Liver (tissue), 8 donors: ENCODE measurements at regions not wholly inside any gene's neighbourhood (a gene's known extent, or its start where the extent isn't known, plus 50 kb on each side); places are given as distances from the start of the nearest gene placed in this dataset.

Experiments used
- DNase-seq: peaks from one replicate; pipeline ENCODE4 v3.0.0-alpha.2; 2017; ENCODE audit warnings: low spot score
- H3K27ac ChIP-seq, 2 donors: one replicate each; pipeline ENCODE4 v1.7.0; 2013; ENCODE audit warnings: inconsistent platforms in 2 of 2, low read length in 2 of 2, control low read depth in 1 of 2, low read depth in 1 of 2, mild to moderate bottlenecking in 1 of 2
- H3K27me3 ChIP-seq, 4 donors: one replicate each; pipeline versions ENCODE4 v1.6.1 to v1.7.0; 2013; ENCODE audit warnings: low read length in 3 of 4, inconsistent platforms in 1 of 4, mild to moderate bottlenecking in 1 of 4, moderate library complexity in 1 of 4; ENCODE audit not compliant: control insufficient read depth in 4 of 4, insufficient read depth in 4 of 4
- H3K36me3 ChIP-seq, 4 donors: one replicate each; pipeline versions ENCODE4 v1.6.1 to v1.7.0; 2013; ENCODE audit warnings: low read length in 3 of 4, mild to moderate bottlenecking in 3 of 4, low read depth in 1 of 4, moderate library complexity in 1 of 4; ENCODE audit not compliant: control insufficient read depth in 4 of 4, insufficient read depth in 3 of 4
- H3K4me1 ChIP-seq, 4 donors: one replicate each; pipeline versions ENCODE4 v1.6.1 to v1.7.0; 2013; ENCODE audit warnings: low read length in 3 of 4, mild to moderate bottlenecking in 3 of 4, moderate library complexity in 1 of 4; ENCODE audit not compliant: control insufficient read depth in 4 of 4, insufficient read depth in 4 of 4
- H3K4me3 ChIP-seq, 3 donors: one replicate each; pipeline versions ENCODE4 v1.6.1 to v1.7.0; 2013; ENCODE audit warnings: low read length in 3 of 3, control low read depth in 1 of 3, low read depth in 1 of 3, mild to moderate bottlenecking in 1 of 3
- H3K9ac ChIP-seq, 2 donors: one replicate each; pipeline ENCODE4 v1.7.0; 2013; ENCODE audit warnings: low read length in 2 of 2, mild to moderate bottlenecking in 2 of 2, moderate library complexity in 2 of 2, control low read depth in 1 of 2, low read depth in 1 of 2
- H3K9me3 ChIP-seq, 4 donors: one replicate each; pipeline versions ENCODE4 v1.6.1 to v1.7.0; 2013; ENCODE audit warnings: low read length in 3 of 4; ENCODE audit not compliant: control insufficient read depth in 4 of 4
- ATF3 ChIP-seq: IDR thresholded peaks from 2 replicates; pipeline ENCODE4 v1.6.1; 2016; ENCODE audit warnings: antibody characterized with exemption
- CTCF ChIP-seq: fragments of 150-350 bp; IDR thresholded peaks from 2 replicates; pipeline ENCODE4 v1.5.1; 2017; ENCODE audit warnings: improper control_type of control experiment, low read depth, low read length; ENCODE audit not compliant: missing input control
- EGR1 ChIP-seq, 2 donors: IDR thresholded peaks; 2 replicates each; pipeline ENCODE4 v1.6.1; 2016 to 2018; ENCODE audit warnings: antibody characterized with exemption in 2 of 2, low read depth in 2 of 2
- FOXA1 ChIP-seq: IDR thresholded peaks from 2 replicates; pipeline ENCODE4 v1.6.1; 2016; ENCODE audit warnings: antibody characterized with exemption
- FOXA2 ChIP-seq: IDR thresholded peaks from 2 replicates; pipeline ENCODE4 v1.6.1; 2016; ENCODE audit warnings: antibody characterized with exemption
- GABPA ChIP-seq, 2 donors: IDR thresholded peaks in 1 of 2; conservative IDR thresholded peaks in 1 of 2; 2 replicates each; pipeline ENCODE4 v1.6.1; 2016; ENCODE audit warnings: antibody characterized with exemption in 2 of 2, mild to moderate bottlenecking in 1 of 2, moderate library complexity in 1 of 2
- HNF4A ChIP-seq, 2 donors: conservative IDR thresholded peaks; 2 replicates each; pipeline ENCODE4 v1.6.1; 2016; ENCODE audit warnings: antibody characterized with exemption in 2 of 2, mild to moderate bottlenecking in 2 of 2
- HNF4G ChIP-seq: IDR thresholded peaks from 2 replicates; pipeline ENCODE4 v1.6.1; 2016; ENCODE audit warnings: antibody characterized with exemption
- JUND ChIP-seq, 2 donors: IDR thresholded peaks; 2 replicates each; pipeline ENCODE4 v1.6.1; 2016; ENCODE audit warnings: antibody characterized with exemption in 2 of 2
- MAX ChIP-seq: IDR thresholded peaks from 2 replicates; pipeline ENCODE4 v1.6.1; 2016; ENCODE audit warnings: antibody characterized with exemption
- NR2F2 ChIP-seq: IDR thresholded peaks from 2 replicates; pipeline ENCODE4 v1.6.1; 2016; ENCODE audit warnings: antibody characterized with exemption
- RAD21 ChIP-seq, 2 donors: IDR thresholded peaks; 2 replicates each; pipeline ENCODE4 v1.6.1; 2016; ENCODE audit warnings: antibody characterized with exemption in 2 of 2, mild to moderate bottlenecking in 2 of 2
- REST ChIP-seq: IDR thresholded peaks from 2 replicates; pipeline ENCODE4 v1.6.1; 2016; ENCODE audit warnings: antibody characterized with exemption, mild to moderate bottlenecking
- RXRA ChIP-seq, 2 donors: IDR thresholded peaks; 2 replicates each; pipeline ENCODE4 v1.6.1; 2017 to 2018; ENCODE audit warnings: antibody characterized with exemption in 2 of 2, mild to moderate bottlenecking in 1 of 2
- SP1 ChIP-seq: IDR thresholded peaks from 2 replicates; pipeline ENCODE4 v1.6.1; 2018; ENCODE audit warnings: antibody characterized with exemption, mild to moderate bottlenecking
- TAF1 ChIP-seq: conservative IDR thresholded peaks from 2 replicates; pipeline ENCODE4 v1.6.1; 2016; ENCODE audit warnings: antibody characterized with exemption, mild to moderate bottlenecking
- YY1 ChIP-seq: IDR thresholded peaks from 2 replicates; pipeline ENCODE4 v1.6.1; 2016; ENCODE audit warnings: antibody characterized with exemption, mild to moderate bottlenecking
- ZBTB33 ChIP-seq: IDR thresholded peaks from 2 replicates; pipeline ENCODE4 v1.6.1; 2016; ENCODE audit warnings: antibody characterized with exemption
- WGBS: extraction: QIAGEN DNeasy Blood & Tissue Kit; methylation state at CpG from one replicate; pipeline ENCODE4 v1.1.7; 2013; 5-methylcytosine and 5-hydroxymethylcytosine counted together
- donor health status: healthy.
- donor health status: healthy.
- donor health status: healthy.
- donor health status: healthy.
- donor health status: healthy.

- TF ChIP-seq NR2F2, result no peak
- no peak for TF ChIP-seq RAD21 (IDR thresholded peaks at IDR 0.05)
- TF ChIP-seq EGR1 (IDR thresholded peaks at IDR 0.05; ENCODE audit: low read depth in 2 of 2), result no peak
- TF ChIP-seq FOXA1, result no peak
- TF ChIP-seq FOXA2, result no peak
- no peak for TF ChIP-seq JUND (IDR thresholded peaks at IDR 0.05)
- TF ChIP-seq HNF4A (conservative IDR thresholded peaks at IDR 0.05), result no peak
- no peak for TF ChIP-seq ATF3
- TF ChIP-seq GABPA (IDR thresholded peaks at IDR 0.05 in 1 of 2, conservative IDR thresholded peaks at IDR 0.05 in 1 of 2), result no peak
- TF ChIP-seq HNF4G, result no peak
- no peak for TF ChIP-seq MAX
- TF ChIP-seq SP1, result no peak
- no peak for TF ChIP-seq RXRA (IDR thresholded peaks at IDR 0.05)
- no peak for TF ChIP-seq ZBTB33
- no peak for TF ChIP-seq TAF1
- no peak for TF ChIP-seq REST
- TF ChIP-seq YY1, result no peak
- TF ChIP-seq CTCF, result no peak
- H3K27me3 ChIP-seq, result no peaks in the 10 kb centered on the region
- no peaks in the 10 kb centered on the region for H3K4me1 ChIP-seq
- WGBS, result 70% methylated on average over 3 of the region's 3 CpGs
- no peak overlapping the region for H3K9ac ChIP-seq
- no peaks in the 10 kb centered on the region for H3K9me3 ChIP-seq
- no peak overlapping the region for H3K4me3 ChIP-seq
- no peak overlapping the region for H3K27ac ChIP-seq
- H3K36me3 ChIP-seq, result no peaks in the 10 kb centered on the region
- DNase-seq, result no peak
Observed at GRCh38 chr4:160514126-160514525, 1411.2 kb downstream of the RAPGEF2 start.
